Activated CD4-positive, alpha-beta memory T cell treated with anti-CD3 and anti-CD28 coated beads for 36 hours (primary cell): ENCODE measurements at regions not wholly inside any gene's neighbourhood (a gene's known extent, or its start where the extent isn't known, plus 50 kb on each side); places are given as distances from the start of the nearest gene placed in this dataset.

Source experiments
- CTCF ChIA-PET: fragments of 350-600 bp; sonication (Branson Sonifier 250); formaldehyde crosslinking; loops from one replicate; lab custom pipeline; 2021; ENCODE audit warnings: antibody characterized with exemption, inconsistent platforms; lab: Charles Lee
- POLR2A ChIA-PET: fragments of 350-600 bp; sonication (Branson Sonifier 250); formaldehyde crosslinking; loops from one replicate; lab custom pipeline; 2021; ENCODE audit warnings: antibody characterized with exemption; lab: Charles Lee
- DNase-seq: peaks from one replicate; pipeline ENCODE4 v3.0.0-alpha.2; 2020
- H3K27ac Mint-ChIP-seq: one replicate; pipeline ENCODE4 v1.8.0; 2021; ENCODE audit warnings: mixed read lengths
- H3K27me3 Mint-ChIP-seq: one replicate; pipeline ENCODE4 v1.8.0; 2021; ENCODE audit warnings: mixed read lengths
- H3K36me3 Mint-ChIP-seq: one replicate; pipeline ENCODE4 v1.8.0; 2021; ENCODE audit warnings: mixed read lengths
- H3K4me1 Mint-ChIP-seq: one replicate; pipeline ENCODE4 v1.8.0; 2021; ENCODE audit warnings: low read depth, mixed read lengths
- H3K4me3 Mint-ChIP-seq: one replicate; pipeline ENCODE4 v1.8.0; 2021; ENCODE audit warnings: mild to moderate bottlenecking, mixed read lengths
- H3K9me3 Mint-ChIP-seq: one replicate; pipeline ENCODE4 v1.8.0; 2021; ENCODE audit warnings: mixed read lengths
- intact Hi-C: fragments of 100-400 bp; cut with micrococcal nuclease; formaldehyde crosslinking; loops from one replicate; pipeline ENCODE4 v1.15.1; 2023

DNA sequence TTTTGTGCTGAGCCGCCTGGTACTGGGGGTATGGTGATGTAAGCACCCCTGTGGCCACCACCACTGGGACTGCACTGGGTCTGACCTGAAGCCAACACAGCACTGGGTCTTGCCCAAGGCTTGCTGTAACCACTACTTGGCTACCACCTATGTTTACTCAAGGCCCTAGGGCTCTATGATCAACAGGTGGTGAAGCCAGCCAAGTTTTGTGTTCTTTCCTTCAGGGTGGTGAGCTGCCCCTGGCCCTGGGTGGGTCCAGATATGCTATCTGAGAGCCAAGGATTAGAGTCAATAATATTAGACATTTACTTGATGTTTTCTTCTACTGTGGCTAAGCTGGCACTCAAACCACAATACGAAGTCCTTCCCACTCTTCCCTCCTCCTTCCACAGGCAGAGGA lies 55.1 kb upstream of the PAGE4 start:
- ChIA-PET POLR2A (no interaction called here), CTCF (no interaction called here)
- no peak overlapping the region for H3K4me3 Mint-ChIP-seq
- no peaks in the 10 kb centered on the region for H3K36me3 Mint-ChIP-seq
- intact Hi-C loops: no loop called here
- no peak overlapping the region for H3K27ac Mint-ChIP-seq
- no peaks in the 10 kb centered on the region for H3K9me3 Mint-ChIP-seq
- H3K27me3 Mint-ChIP-seq: peaks cover 4% of the 10 kb centered on the region
- no peaks in the 10 kb centered on the region for H3K4me1 Mint-ChIP-seq
- DNase-seq: no peak

DNA sequence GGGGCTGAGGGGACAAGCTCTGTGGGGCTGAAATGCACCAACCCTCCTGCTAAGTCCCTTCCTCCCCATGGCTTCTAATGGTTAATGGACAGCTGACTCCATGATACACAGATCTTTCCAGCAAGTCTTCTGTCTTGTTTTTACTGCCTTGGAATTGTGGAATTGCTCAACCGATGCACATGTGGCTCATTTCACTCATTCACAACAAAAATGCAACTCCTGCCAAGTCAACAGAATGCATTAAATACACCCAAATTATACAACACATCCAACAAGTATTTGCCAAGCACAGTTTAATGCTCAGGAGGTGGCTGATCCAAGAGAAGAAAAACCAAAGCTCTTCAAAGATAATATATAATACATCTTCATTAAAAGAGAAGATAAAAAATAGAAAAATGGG lies 61.9 kb upstream of the PAGE4 start:
- H3K4me1 Mint-ChIP-seq: no peaks in the 10 kb centered on the region
- ChIA-PET POLR2A (no interaction called here), CTCF (no interaction called here)
- no peaks in the 10 kb centered on the region for H3K9me3 Mint-ChIP-seq
- no peak overlapping the region for H3K4me3 Mint-ChIP-seq
- no peaks in the 10 kb centered on the region for H3K27me3 Mint-ChIP-seq
- no peaks in the 10 kb centered on the region for H3K36me3 Mint-ChIP-seq
- no peak for DNase-seq
- no peak overlapping the region for H3K27ac Mint-ChIP-seq
- intact Hi-C loops: no loop called here

DNA sequence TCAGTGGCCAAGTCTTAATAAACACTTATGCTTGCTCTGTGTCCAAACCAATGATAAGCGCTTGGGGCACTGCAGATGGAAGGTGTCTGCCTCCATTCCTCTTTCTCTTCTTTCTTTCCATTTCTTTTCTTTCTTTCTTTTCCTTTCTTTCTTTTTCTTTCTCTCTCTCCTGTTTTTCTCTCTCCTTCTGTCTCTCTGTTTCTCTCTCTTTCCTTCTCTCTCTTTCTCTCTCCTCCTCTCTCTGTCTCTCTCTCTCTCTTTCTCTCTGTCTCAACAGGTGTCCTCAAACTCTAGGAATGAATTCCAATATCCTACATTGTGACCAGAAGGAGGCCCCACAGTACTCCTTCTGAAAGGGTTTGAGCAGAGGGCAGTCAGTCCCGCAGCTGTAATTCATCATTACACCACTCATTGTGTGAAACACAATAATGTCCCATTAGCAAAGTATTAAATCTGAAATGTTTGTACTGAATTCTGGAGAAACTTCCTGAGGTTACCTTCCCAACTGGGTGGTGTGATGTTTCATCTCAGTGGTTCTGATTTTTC lies 66.5 kb upstream of the PAGE1 start:
- no peak overlapping the region for H3K27ac Mint-ChIP-seq
- CTCF ChIA-PET: interaction anchor here (0.8 kb wide), 2 partner anchors 75 to 157 kb away, joined by 3 read pairs; no protein-coding TSS in a partner anchor
- DNase-seq: no peak
- H3K27me3 Mint-ChIP-seq: no peaks in the 10 kb centered on the region
- H3K9me3 Mint-ChIP-seq: no peaks in the 10 kb centered on the region
- intact Hi-C loops: loop anchor here (5.0 kb wide), 1 partner anchor 115 kb away; the partner anchor contains the start of gene USP27X
- POLR2A ChIA-PET: no interaction called here
- H3K36me3 Mint-ChIP-seq: no peaks in the 10 kb centered on the region
- no peak overlapping the region for H3K4me3 Mint-ChIP-seq
- no peaks in the 10 kb centered on the region for H3K4me1 Mint-ChIP-seq

DNA sequence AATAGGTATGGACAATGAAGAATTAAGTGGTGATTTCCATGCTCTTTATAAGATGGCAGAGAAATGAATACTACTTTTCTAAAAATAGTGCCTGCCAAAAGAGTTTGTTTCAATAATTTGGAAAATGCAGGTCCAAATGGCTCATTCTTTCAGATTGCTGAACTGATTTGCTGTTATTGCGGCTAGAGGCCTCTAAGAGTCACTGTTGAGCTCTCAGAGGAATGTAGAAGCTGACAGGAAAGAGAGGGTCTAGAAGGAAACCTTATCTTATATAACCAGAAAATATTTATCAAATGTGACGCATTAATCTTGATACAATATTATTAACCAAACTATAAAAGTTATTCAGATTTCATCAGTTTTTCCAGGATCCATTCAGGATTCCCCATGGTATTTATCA lies 65.7 kb upstream of the PAGE1 start:
- Mint-ChIP-seq H3K4me3 (no peak overlapping the region), H3K27me3 (no peaks in the 10 kb centered on the region), H3K27ac (no peak overlapping the region), H3K4me1 (no peaks in the 10 kb centered on the region), H3K9me3 (no peaks in the 10 kb centered on the region), H3K36me3 (no peaks in the 10 kb centered on the region)
- ChIA-PET CTCF (interaction anchor here (0.8 kb wide), 2 partner anchors 76 to 157 kb away, joined by 3 read pairs; no protein-coding TSS in a partner anchor), POLR2A (no interaction called here)
- intact Hi-C loops: loop anchor here (5.0 kb wide), 1 partner anchor 116 kb away; the partner anchor contains the start of gene USP27X
- DNase-seq: peak; percentile 9

DNA sequence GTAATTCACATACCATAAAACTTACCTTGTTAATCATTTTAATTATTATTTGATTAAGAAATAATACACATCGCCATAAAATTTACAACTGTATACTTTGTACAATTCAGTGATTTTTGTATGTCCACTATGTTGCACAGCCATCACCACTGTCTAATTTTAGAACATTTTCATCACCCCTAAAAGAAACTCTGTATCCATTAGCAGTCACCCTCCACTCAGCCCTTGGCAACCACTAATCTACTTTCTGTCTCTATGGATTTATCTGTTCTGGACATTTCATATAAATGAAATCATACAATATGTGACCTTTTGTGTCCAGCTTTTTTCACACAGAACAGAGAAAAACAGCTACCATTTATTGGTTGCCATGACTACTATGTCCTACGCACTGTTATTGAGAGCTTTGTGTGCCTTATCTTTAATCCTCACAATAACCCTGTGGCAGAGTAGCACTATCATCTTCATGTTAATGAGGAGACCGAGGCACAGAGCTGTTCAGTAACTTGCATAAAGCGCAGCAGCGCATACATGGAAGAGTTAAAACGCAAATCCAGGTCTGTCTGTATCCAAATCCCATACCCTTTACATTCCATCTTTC lies 64.6 kb upstream of the PAGE1 start:
- H3K27me3 Mint-ChIP-seq: no peaks in the 10 kb centered on the region
- ChIA-PET POLR2A (no interaction called here), CTCF (interaction anchor here (0.7 kb wide), 1 partner anchor 13 kb away, joined by 3 read pairs; no protein-coding TSS in a partner anchor)
- H3K36me3 Mint-ChIP-seq: no peaks in the 10 kb centered on the region
- H3K27ac Mint-ChIP-seq: no peak overlapping the region
- H3K9me3 Mint-ChIP-seq: no peaks in the 10 kb centered on the region
- DNase-seq: no peak
- H3K4me1 Mint-ChIP-seq: no peaks in the 10 kb centered on the region
- H3K4me3 Mint-ChIP-seq: no peak overlapping the region
- intact Hi-C loops: loop anchor here (5.0 kb wide), 1 partner anchor 117 kb away; the partner anchor contains the start of gene USP27X

DNA sequence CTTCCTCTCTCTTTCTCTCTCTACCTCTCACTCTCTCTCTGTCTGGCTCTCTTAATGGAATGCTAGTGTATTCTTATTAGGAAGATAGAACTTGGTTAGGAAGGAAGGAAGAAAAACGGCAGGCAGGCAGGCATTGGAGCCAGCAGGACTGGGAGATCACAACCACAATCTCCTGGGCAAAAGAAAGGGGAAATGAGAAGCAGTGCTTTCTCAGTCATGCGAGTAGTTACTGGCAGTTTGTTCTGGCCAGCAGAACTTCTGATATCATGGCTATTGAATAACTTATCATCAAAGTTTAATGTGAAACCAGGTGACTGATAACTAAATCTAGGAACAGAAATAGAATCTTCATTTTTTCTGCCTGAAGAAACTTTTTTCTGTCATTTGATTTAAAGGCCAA lies 60.9 kb upstream of the PAGE1 start:
- H3K9me3 Mint-ChIP-seq: no peaks in the 10 kb centered on the region
- H3K4me3 Mint-ChIP-seq: no peak overlapping the region
- ChIA-PET CTCF (interaction anchor here (0.6 to 0.7 kb wide), 2 partner anchors 8 to 866 kb away, joined by 3 read pairs; no protein-coding TSS in a partner anchor), POLR2A (no interaction called here)
- no peaks in the 10 kb centered on the region for H3K27me3 Mint-ChIP-seq
- no peaks in the 10 kb centered on the region for H3K4me1 Mint-ChIP-seq
- no peaks in the 10 kb centered on the region for H3K36me3 Mint-ChIP-seq
- intact Hi-C loops: no loop called here
- H3K27ac Mint-ChIP-seq: no peak overlapping the region
- DNase-seq: no peak

DNA sequence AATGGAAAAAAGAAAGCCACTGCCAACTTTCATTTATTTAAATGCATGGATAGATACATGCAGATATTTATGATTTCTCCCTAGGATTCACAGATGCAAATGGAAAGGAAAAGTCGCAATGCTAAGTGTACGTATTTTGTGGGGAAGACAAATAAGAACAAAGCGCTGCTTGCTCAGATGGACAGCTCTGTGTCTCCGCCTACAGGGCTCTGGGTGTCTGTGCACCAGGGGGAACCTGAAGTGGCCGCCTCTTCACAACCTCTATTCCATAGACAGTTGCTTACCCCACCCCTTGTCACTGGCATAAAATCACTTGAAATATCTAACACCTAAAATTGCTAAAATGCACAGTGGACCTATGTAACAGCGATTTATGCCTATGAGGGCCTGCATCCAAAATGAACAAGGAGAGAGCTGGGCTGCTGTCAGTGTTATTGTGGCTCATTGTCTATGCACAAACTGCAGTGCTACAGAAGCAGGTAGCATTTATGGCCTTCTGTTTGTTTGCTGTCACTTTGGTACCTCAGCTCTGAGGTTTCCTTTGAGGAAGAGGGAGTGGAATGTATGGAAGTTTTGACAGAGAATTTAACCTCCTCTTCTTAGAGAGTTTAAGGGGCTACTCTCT lies 58.6 kb upstream of the PAGE1 start:
- Mint-ChIP-seq H3K9me3 (no peaks in the 10 kb centered on the region), H3K36me3 (no peaks in the 10 kb centered on the region), H3K4me1 (no peaks in the 10 kb centered on the region), H3K4me3 (no peak overlapping the region), H3K27ac (no peak overlapping the region), H3K27me3 (no peaks in the 10 kb centered on the region)
- intact Hi-C loops: loop anchor here (2.0 kb wide), 1 partner anchor 562 kb away; no protein-coding TSS in a partner anchor
- ChIA-PET CTCF (interaction anchor here (0.7 to 2.0 kb wide), 5 partner anchors 10 to 1505 kb away, joined by 3 to 13 read pairs (median 4); no protein-coding TSS in a partner anchor), POLR2A (no interaction called here)
- peak; percentile 56 for DNase-seq

DNA sequence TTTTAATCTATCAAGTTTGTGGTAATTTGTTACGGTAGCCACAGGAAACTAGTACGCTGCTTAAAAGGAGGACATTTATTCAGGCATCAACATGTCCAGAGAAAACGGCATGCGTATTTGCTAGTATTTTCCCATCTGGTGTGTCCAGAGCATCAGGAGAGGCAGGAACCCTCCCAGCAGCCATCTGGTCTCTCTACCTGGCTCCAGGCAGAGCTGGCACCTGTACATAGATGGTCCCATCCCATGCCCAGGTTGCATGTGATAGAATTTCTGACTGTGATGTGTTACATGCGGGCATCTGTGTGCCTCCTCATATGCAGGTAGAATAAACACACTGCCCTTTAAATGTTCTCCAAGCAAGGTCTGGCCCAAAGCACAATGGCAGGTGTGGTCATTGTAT lies 57.9 kb upstream of the PAGE1 start:
- Mint-ChIP-seq H3K27me3 (no peaks in the 10 kb centered on the region), H3K9me3 (no peaks in the 10 kb centered on the region), H3K27ac (no peak overlapping the region), H3K4me1 (no peaks in the 10 kb centered on the region), H3K36me3 (no peaks in the 10 kb centered on the region), H3K4me3 (no peak overlapping the region)
- ChIA-PET POLR2A (no interaction called here), CTCF (interaction anchor here (0.7 to 2.0 kb wide), 5 partner anchors 11 to 1504 kb away, joined by 3 to 13 read pairs (median 4); no protein-coding TSS in a partner anchor)
- intact Hi-C loops: loop anchor here (2.0 kb wide), 1 partner anchor 561 kb away; no protein-coding TSS in a partner anchor
- DNase-seq: no peak

DNA sequence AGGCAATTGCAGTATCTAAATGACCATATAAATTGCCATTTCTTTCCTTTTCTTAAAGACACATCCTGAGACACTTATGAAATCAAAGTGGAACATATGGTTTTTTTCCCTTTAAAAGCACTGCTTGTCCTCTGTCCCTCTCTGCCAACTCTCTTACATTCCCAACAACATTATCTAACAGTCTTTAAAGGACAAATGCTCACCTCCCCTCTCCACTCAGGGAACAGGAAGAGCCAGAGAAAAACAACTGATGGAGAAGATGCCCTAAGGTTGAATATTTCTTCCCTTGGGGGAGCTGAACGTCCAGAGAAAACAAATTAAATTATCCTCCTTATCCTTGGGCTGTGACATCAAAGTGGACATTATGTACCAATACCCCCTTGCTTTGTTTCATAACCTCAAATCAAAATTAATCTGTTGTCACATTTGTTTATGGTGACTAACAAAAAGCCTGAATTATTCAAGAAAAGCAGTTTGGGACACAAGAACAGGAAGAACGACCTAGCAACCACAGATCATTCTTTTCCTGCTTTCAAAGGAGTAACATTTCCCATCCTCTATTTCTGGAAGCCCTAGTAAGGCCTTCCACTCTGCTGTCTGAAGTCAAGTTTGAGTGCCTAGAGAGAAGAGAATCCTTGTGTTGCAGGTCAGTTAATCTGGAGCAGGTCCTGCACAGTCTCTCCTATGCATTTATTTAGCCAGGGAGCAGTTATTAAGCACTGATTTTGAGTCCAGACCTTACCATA lies 52.6 kb upstream of the PAGE1 start:
- POLR2A ChIA-PET: no interaction called here
- no peaks in the 10 kb centered on the region for H3K9me3 Mint-ChIP-seq
- no peak overlapping the region for H3K27ac Mint-ChIP-seq
- DNase-seq: no peak
- intact Hi-C loops: no loop called here
- no peak overlapping the region for H3K4me3 Mint-ChIP-seq
- CTCF ChIA-PET: no interaction called here
- H3K4me1 Mint-ChIP-seq: no peaks in the 10 kb centered on the region
- H3K36me3 Mint-ChIP-seq: no peaks in the 10 kb centered on the region
- H3K27me3 Mint-ChIP-seq: peaks cover 2% of the 10 kb centered on the region

DNA sequence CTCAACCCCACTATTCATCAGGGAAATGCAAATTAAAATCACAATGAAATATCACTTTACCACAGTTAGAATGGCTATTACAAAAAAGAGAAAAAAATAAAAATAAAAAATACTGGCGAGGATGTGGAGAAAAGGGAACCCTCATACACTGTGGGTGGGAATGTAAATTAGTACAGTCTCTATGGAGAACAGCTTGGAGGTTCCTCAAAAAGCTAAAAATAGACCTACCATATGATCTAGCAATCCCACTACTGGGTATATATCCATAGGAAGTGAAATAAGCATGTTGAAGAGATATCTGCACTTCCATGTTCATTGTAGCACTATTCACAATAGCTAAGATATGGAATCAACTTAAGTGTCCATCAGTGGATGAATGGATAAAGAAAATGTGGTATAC lies 50.5 kb upstream of the PAGE1 start:
- no peak overlapping the region for H3K27ac Mint-ChIP-seq
- H3K36me3 Mint-ChIP-seq: no peaks in the 10 kb centered on the region
- H3K27me3 Mint-ChIP-seq: peaks cover 2% of the 10 kb centered on the region
- H3K4me1 Mint-ChIP-seq: no peaks in the 10 kb centered on the region
- intact Hi-C loops: no loop called here
- no peaks in the 10 kb centered on the region for H3K9me3 Mint-ChIP-seq
- CTCF ChIA-PET: no interaction called here
- H3K4me3 Mint-ChIP-seq: no peak overlapping the region
- DNase-seq: no peak
- POLR2A ChIA-PET: no interaction called here
